Mesendoderm (in vitro differentiated cells): ENCODE measurements at regions not wholly inside any gene's neighbourhood (a gene's known extent, or its start where the extent isn't known, plus 50 kb on each side); places are given as distances from the start of the nearest gene placed in this dataset.

ENCODE experiments used
- DNase-seq: peaks from one replicate; pipeline ENCODE4 v3.0.0; 2013
- H2AK5ac ChIP-seq: 2 replicates; pipeline ENCODE4 v1.6.1; 2013; ENCODE audit warnings: low read length, inconsistent platforms
- H2BK120ac ChIP-seq: 2 replicates; pipeline ENCODE4 v1.6.1; 2013; ENCODE audit warnings: low read depth, mild to moderate bottlenecking, low read length, moderate library complexity, mixed read lengths
- H2BK15ac ChIP-seq: replicated peaks from 2 replicates; pipeline ENCODE4 v1.6.1; 2013; ENCODE audit warnings: low read depth, mild to moderate bottlenecking, moderate library complexity
- H2BK5ac ChIP-seq: 2 replicates; pipeline ENCODE4 v1.6.1; 2013; ENCODE audit warnings: low read length, inconsistent platforms
- H3K18ac ChIP-seq: 2 replicates; pipeline ENCODE4 v1.6.1; 2013; ENCODE audit warnings: mild to moderate bottlenecking, low read length, mixed read lengths
- H3K23ac ChIP-seq: one replicate; pipeline ENCODE4 v1.6.1; 2013; ENCODE audit warnings: low read length
- H3K27ac ChIP-seq: 2 replicates; pipeline ENCODE4 v1.5.1; 2013; ENCODE audit warnings: low read depth, mild to moderate bottlenecking, inconsistent platforms, low read length, moderate library complexity
- H3K27me3 ChIP-seq: 2 replicates; pipeline ENCODE4 v1.6.1; 2013; ENCODE audit warnings: low read length, control low read depth, mild to moderate bottlenecking, inconsistent platforms; ENCODE audit not compliant: insufficient read depth, poor library complexity
- H3K36me3 ChIP-seq: 2 replicates; pipeline ENCODE4 v1.6.1; 2013; ENCODE audit warnings: low read length, inconsistent platforms; ENCODE audit not compliant: control insufficient read depth, insufficient read depth
- H3K4ac ChIP-seq: one replicate; pipeline ENCODE4 v1.6.1; 2013; ENCODE audit warnings: low read depth, mild to moderate bottlenecking, low read length, moderate library complexity
- H3K4me1 ChIP-seq: 2 replicates; pipeline ENCODE4 v1.6.1; 2013; ENCODE audit warnings: low read depth, low read length, inconsistent platforms; ENCODE audit not compliant: control insufficient read depth
- H3K4me2 ChIP-seq: 2 replicates; pipeline ENCODE4 v1.6.1; 2013; ENCODE audit warnings: low read length
- H3K4me3 ChIP-seq: 2 replicates; pipeline ENCODE4 v1.5.1; 2013; ENCODE audit warnings: mild to moderate bottlenecking, low read length
- H3K56ac ChIP-seq: one replicate; pipeline ENCODE4 v1.6.1; 2013; ENCODE audit warnings: low read length
- H3K79me1 ChIP-seq: 2 replicates; pipeline ENCODE4 v1.6.1; 2013; ENCODE audit warnings: low read length, inconsistent platforms
- H3K79me2 ChIP-seq: 2 replicates; pipeline ENCODE4 v1.6.1; 2013; ENCODE audit warnings: mild to moderate bottlenecking, low read length; ENCODE audit not compliant: control insufficient read depth, insufficient read depth
- H3K9ac ChIP-seq: 2 replicates; pipeline ENCODE4 v1.6.1; 2013; ENCODE audit warnings: low read length, inconsistent platforms
- H4K5ac ChIP-seq: one replicate; pipeline ENCODE4 v1.6.1; 2013; ENCODE audit warnings: low read length
- H4K8ac ChIP-seq: one replicate; pipeline ENCODE4 v1.6.1; 2013; ENCODE audit warnings: low read depth, mild to moderate bottlenecking, control low read depth, low read length, moderate library complexity
- WGBS: extraction: QIAGEN DNeasy Blood & Tissue Kit; methylation state at CpG from one replicate; pipeline ENCODE4 v1.1.7; 2013; ENCODE audit warnings: low lambda C conversion rate, missing lambda C conversion rate; ENCODE audit not compliant: insufficient coverage; ENCODE audit errors: extremely low coverage; 5-methylcytosine and 5-hydroxymethylcytosine counted together

DNA sequence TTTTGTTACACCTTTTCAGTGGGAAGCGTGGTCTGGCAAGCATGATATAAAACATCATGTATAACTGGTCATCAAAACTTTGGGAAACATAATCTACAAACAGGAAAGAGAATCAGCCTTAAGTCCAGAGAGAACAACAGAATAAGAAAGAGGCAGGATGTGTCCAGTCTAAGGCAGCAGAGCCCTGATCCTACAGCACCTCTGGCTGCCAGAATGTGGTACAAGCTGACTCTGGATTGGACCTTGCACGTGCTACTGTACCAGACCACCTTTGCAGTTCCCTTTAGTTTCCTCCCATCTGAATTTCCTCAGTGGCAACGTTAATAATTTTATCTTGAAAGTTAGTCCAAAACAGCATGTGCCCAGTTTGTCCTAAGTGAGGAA is 824.6 kb upstream of the IGFBP3 start:
- Histone ChIP-seq H3K9ac (no peak overlapping the region), H3K18ac (no peak overlapping the region), H3K4me1 (no peaks in the 10 kb centered on the region), H2AK5ac (no peak overlapping the region), H2BK5ac (no peak overlapping the region), H3K4me2 (no peak overlapping the region), H4K5ac (no peak overlapping the region), H3K23ac (no peak overlapping the region), H3K79me1 (no peaks in the 10 kb centered on the region), H2BK120ac (no peak overlapping the region), H3K27ac (no peak overlapping the region), H3K36me3 (no peaks in the 10 kb centered on the region), H3K56ac (no peak overlapping the region), H3K79me2 (no peaks in the 10 kb centered on the region), H2BK15ac (no peak overlapping the region), H3K27me3 (no peaks in the 10 kb centered on the region), H4K8ac (no peak overlapping the region), H3K4ac (no peak overlapping the region), H3K4me3 (no peak overlapping the region)
- no CpG with 5 or more reads among the region's 3 CpGs for WGBS
- no peak for DNase-seq

DNA sequence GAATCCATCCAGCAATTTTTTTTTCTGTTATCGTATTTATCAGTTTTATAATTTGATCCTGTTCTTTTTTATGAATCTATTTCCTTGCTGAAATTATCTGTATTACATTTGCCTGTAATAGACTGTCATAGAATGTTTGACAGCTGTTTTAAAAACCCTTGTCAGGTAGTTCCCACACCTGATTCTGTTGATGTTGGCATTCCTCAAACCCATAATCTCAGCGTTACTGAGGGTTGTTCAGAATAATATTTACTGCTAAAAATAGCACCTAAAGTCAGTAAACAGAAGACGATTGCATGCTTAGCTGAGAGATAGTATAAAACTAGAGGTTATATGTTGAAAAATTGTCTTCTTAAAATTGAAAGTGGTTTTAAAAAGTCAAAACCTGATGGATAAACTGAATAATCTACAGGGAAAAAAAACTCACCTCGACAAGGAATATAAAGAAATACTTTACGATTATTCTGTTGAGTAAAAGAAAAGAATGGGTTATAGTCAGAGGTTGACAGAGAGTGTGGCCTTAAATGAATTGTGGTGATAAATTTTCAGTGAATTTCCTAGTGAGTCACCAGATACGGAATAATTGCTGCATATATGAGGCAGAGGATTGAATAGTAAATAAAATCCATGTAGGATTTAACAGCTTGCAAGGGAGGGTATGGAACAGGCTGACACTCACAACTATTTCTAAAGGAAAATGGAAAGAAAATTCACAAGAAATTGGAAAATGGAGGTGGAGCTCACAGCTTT is 824.1 kb upstream of the IGFBP3 start:
- Histone ChIP-seq H3K56ac (no peak overlapping the region), H3K27ac (no peak overlapping the region), H4K5ac (no peak overlapping the region), H3K36me3 (no peaks in the 10 kb centered on the region), H3K4me3 (no peak overlapping the region), H3K4me2 (no peak overlapping the region), H2AK5ac (no peak overlapping the region), H2BK5ac (no peak overlapping the region), H3K79me2 (no peaks in the 10 kb centered on the region), H2BK15ac (no peak overlapping the region), H3K18ac (no peak overlapping the region), H2BK120ac (no peak overlapping the region), H3K23ac (no peak overlapping the region), H3K27me3 (no peaks in the 10 kb centered on the region), H3K4me1 (no peaks in the 10 kb centered on the region), H3K79me1 (no peaks in the 10 kb centered on the region), H3K4ac (no peak overlapping the region), H4K8ac (no peak overlapping the region), H3K9ac (no peak overlapping the region)
- no peak for DNase-seq
- WGBS = no CpG with 5 or more reads among the region's 6 CpGs

DNA sequence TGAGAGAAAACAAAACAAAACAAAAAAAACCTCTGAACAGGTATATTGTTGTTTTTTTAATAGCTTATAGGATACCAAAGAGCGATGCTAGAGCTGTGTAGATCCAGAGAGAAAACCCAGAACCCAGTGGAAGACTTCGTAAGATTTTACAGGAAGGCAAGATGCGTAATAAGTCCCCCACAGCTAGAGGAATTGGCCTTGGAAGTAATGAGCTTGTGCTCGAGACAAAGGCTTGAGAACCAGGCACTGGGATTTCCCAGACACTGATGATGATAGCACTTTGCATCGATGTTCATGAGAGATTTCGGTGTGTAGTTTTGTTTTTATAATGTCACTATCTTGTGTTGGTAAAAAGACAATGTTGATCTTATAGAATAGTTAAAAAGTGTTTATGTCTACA is 821.5 kb upstream of the IGFBP3 start:
- Histone ChIP-seq H4K5ac (no peak overlapping the region), H3K4me3 (no peak overlapping the region), H2BK120ac (no peak overlapping the region), H3K27me3 (no peaks in the 10 kb centered on the region), H2BK5ac (no peak overlapping the region), H3K4me1 (no peaks in the 10 kb centered on the region), H3K9ac (no peak overlapping the region), H3K18ac (no peak overlapping the region), H3K27ac (no peak overlapping the region), H3K23ac (no peak overlapping the region), H2BK15ac (no peak overlapping the region), H3K79me2 (no peaks in the 10 kb centered on the region), H2AK5ac (no peak overlapping the region), H4K8ac (no peak overlapping the region), H3K4ac (no peak overlapping the region), H3K4me2 (no peak overlapping the region), H3K56ac (no peak overlapping the region), H3K79me1 (no peaks in the 10 kb centered on the region), H3K36me3 (no peaks in the 10 kb centered on the region)
- no peak for DNase-seq
- no CpG with 5 or more reads among the region's 6 CpGs for whole genome bisulfite sequencing

DNA sequence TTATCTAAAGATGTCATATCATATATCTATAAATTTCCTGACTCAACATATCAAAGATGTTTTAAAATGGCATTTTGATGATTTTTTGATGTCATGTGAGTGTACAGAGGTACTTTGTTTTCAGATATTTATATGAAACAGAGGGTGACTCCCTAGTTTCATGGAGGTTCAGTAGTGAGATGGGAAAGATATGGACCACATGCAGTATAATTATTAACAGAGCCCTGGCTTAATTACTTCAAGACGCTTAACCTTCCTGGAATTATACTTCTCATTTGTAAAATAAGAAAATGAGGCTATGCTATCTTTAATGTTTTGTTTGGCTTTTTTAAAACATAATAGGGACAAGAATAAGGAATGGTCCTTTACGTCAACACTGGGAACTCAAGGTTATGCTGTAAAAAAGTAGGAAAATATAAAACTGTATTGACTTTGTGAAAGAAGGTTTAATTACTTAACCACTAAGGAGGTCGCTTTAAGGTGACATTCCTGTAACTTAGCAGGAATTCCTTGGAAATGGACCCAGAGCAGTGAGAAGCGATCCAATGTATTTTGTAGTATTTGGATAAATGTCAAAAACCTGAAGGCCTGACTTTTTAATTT is 821.0 kb upstream of the IGFBP3 start:
- H3K9ac ChIP-seq = no peak overlapping the region
- H3K4me1 ChIP-seq = no peaks in the 10 kb centered on the region
- no peak overlapping the region for H3K4ac ChIP-seq
- H3K79me1 ChIP-seq = no peaks in the 10 kb centered on the region
- no peak overlapping the region for H3K4me2 ChIP-seq
- DNase-seq = no peak
- H3K36me3 ChIP-seq = no peaks in the 10 kb centered on the region
- H3K27ac ChIP-seq = no peak overlapping the region
- no peaks in the 10 kb centered on the region for H3K27me3 ChIP-seq
- no peak overlapping the region for H2BK5ac ChIP-seq
- H3K56ac ChIP-seq = no peak overlapping the region
- no peak overlapping the region for H4K5ac ChIP-seq
- no peak overlapping the region for H3K18ac ChIP-seq
- no peak overlapping the region for H2AK5ac ChIP-seq
- no peak overlapping the region for H2BK15ac ChIP-seq
- H3K23ac ChIP-seq = no peak overlapping the region
- no peak overlapping the region for H2BK120ac ChIP-seq
- no peaks in the 10 kb centered on the region for H3K79me2 ChIP-seq
- H4K8ac ChIP-seq = no peak overlapping the region
- WGBS = no CpG with 5 or more reads among the region's 4 CpGs
- H3K4me3 ChIP-seq = no peak overlapping the region

DNA sequence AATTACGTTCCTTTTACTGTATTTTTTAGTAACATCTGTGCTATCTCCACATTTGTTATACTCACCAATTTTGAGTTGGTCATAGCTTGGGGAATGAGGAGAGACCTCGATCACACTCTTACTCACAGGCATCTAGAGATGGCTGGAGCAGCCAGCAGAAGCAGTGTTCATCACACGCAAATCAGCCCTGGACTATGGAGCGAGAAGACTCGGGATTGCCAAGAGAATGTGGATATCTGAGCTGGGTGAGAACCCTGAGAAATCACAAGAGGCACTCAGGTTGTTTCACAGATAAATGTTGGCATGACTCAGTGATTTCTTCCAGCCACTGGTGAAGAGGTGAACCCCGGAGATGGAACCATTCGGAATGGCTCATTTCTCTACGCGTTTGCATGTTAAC is 820.1 kb upstream of the IGFBP3 start:
- H3K27ac ChIP-seq = no peak overlapping the region
- no CpG with 5 or more reads among the region's 9 CpGs for WGBS
- no peak overlapping the region for H2BK15ac ChIP-seq
- H2AK5ac ChIP-seq = no peak overlapping the region
- no peak for DNase-seq
- H4K5ac ChIP-seq = no peak overlapping the region
- H3K56ac ChIP-seq = no peak overlapping the region
- H3K4me2 ChIP-seq = no peak overlapping the region
- H3K79me2 ChIP-seq = no peaks in the 10 kb centered on the region
- no peak overlapping the region for H3K4ac ChIP-seq
- H3K4me1 ChIP-seq = no peaks in the 10 kb centered on the region
- H3K4me3 ChIP-seq = no peak overlapping the region
- no peak overlapping the region for H2BK120ac ChIP-seq
- H3K36me3 ChIP-seq = no peaks in the 10 kb centered on the region
- no peak overlapping the region for H3K23ac ChIP-seq
- H3K18ac ChIP-seq = no peak overlapping the region
- no peak overlapping the region for H3K9ac ChIP-seq
- no peak overlapping the region for H4K8ac ChIP-seq
- H3K79me1 ChIP-seq = no peaks in the 10 kb centered on the region
- no peaks in the 10 kb centered on the region for H3K27me3 ChIP-seq
- H2BK5ac ChIP-seq = no peak overlapping the region
